SK-N-SH (cell line): ENCODE measurements at regions not wholly inside any gene's neighbourhood (a gene's known extent, or its start where the extent isn't known, plus 50 kb on each side); places are given as distances from the start of the nearest gene placed in this dataset.

Source experiments
- CTCF ChIA-PET: fragments of 300-600, 350-600 bp; formaldehyde crosslinking; extraction: SDS; loops from one replicate; lab custom pipeline; 2021; lab: Yijun Ruan, JAX
- POLR2A ChIA-PET: fragments of 350-600 bp; sonication (Branson Sonifier 250); formaldehyde crosslinking; extraction: SDS; loops from one replicate; lab custom pipeline; 2020; ENCODE audit warnings: antibody characterized with exemption, inconsistent platforms; lab: Yijun Ruan, JAX
- DNase-seq: peaks from one replicate; pipeline ENCODE4 v3.0.0; 2012
- H2AFZ ChIP-seq: fragments of 200-600 bp; sonication (generic); 2 replicates; pipeline ENCODE4 v1.8.1; 2016; ENCODE audit warnings: antibody characterized with exemption, mild to moderate bottlenecking, low read depth
- H3F3A ChIP-seq: fragments of 200-600 bp; sonication (generic); replicated peaks from 2 replicates; pipeline ENCODE3; 2016; ENCODE audit warnings: antibody characterized with exemption, mild to moderate bottlenecking; ENCODE audit not compliant: insufficient read depth
- H3K27ac ChIP-seq, 2 experiments: fragments of 200-500 bp in 1 of 2; fragments of 200-600 bp in 1 of 2; sonication (Bioruptor generic) in 1 of 2; sonication (generic), shearing (Covaris generic) in 1 of 2; 2 replicates each; pipeline versions ENCODE4 v1.5.1 to v1.6.1; 2014 to 2016; ENCODE audit warnings: low read depth in 2 of 2, inconsistent platforms in 1 of 2, low read length in 1 of 2, mild to moderate bottlenecking in 1 of 2, mixed read lengths in 1 of 2
- H3K27me3 ChIP-seq: fragments of 200-600 bp; sonication (generic), shearing (Covaris generic); 2 replicates; pipeline ENCODE4 v1.6.1; 2016; ENCODE audit warnings: mixed run types; ENCODE audit not compliant: insufficient read depth
- H3K36me3 ChIP-seq, 2 experiments: fragments of 200-500 bp in 1 of 2; fragments of 200-600 bp in 1 of 2; sonication (Bioruptor generic) in 1 of 2; sonication (generic) in 1 of 2; replicated peaks in 1 of 2; 2 replicates each; pipeline versions ENCODE3 to v1.5.1; 2014 to 2016; ENCODE audit warnings: low read length in 1 of 2, mild to moderate bottlenecking in 1 of 2; ENCODE audit not compliant: insufficient read depth in 2 of 2, control insufficient read depth in 1 of 2
- H3K4me1 ChIP-seq, 2 experiments: fragments of 200-500 bp in 1 of 2; fragments of 200-600 bp in 1 of 2; sonication (Bioruptor generic) in 1 of 2; sonication (generic), shearing (Covaris generic) in 1 of 2; 2 replicates each; pipeline versions ENCODE4 v1.5.1 to v1.6.1; 2014 to 2016; ENCODE audit warnings: low read depth in 1 of 2, low read length in 1 of 2, mixed run types in 1 of 2; ENCODE audit not compliant: insufficient read depth in 2 of 2, control insufficient read depth in 1 of 2
- H3K4me2 ChIP-seq: fragments of 200-600 bp; sonication (generic), shearing (Covaris generic); 2 replicates; pipeline ENCODE4 v1.6.1; 2017; ENCODE audit warnings: mixed run types
- H3K4me3 ChIP-seq, 2 experiments: fragments of 200-500 bp in 1 of 2; fragments of 200-600 bp in 1 of 2; sonication (Bioruptor generic) in 1 of 2; sonication (generic), shearing (Covaris generic) in 1 of 2; 2 replicates each; pipeline versions ENCODE4 v1.5.1 to v1.8.1; 2014 to 2016; ENCODE audit warnings: low read depth in 2 of 2, inconsistent platforms in 1 of 2, low read length in 1 of 2, mild to moderate bottlenecking in 1 of 2, mixed read lengths in 1 of 2, moderate library complexity in 1 of 2
- H3K79me2 ChIP-seq: fragments of 200-600 bp; sonication (generic); 2 replicates; pipeline ENCODE4 v1.8.1; 2017; ENCODE audit warnings: mild to moderate bottlenecking; ENCODE audit not compliant: insufficient read depth
- H3K9ac ChIP-seq: fragments of 200-600 bp; sonication (generic); 2 replicates; pipeline ENCODE4 v1.6.1; 2017; ENCODE audit warnings: mixed run types
- H3K9me2 ChIP-seq: fragments of 200-600 bp; sonication (generic); 2 replicates; pipeline ENCODE4 v1.6.1; 2017; ENCODE audit warnings: mixed run types
- H3K9me3 ChIP-seq: fragments of 200-600 bp; sonication (generic); 2 replicates; pipeline ENCODE4 v1.6.1; 2017; ENCODE audit warnings: mixed run types, mild to moderate bottlenecking, moderate library complexity
- H4K20me1 ChIP-seq: fragments of 200-600 bp; sonication (generic); 2 replicates; pipeline ENCODE4 v1.6.1; 2017; ENCODE audit warnings: mild to moderate bottlenecking, mixed run types; ENCODE audit not compliant: insufficient read depth
- CHD2 ChIP-seq: fragments of 150-350 bp; IDR thresholded peaks from 2 replicates; pipeline ENCODE4 v1.6.1; 2018; ENCODE audit warnings: low read length; ENCODE audit not compliant: partially characterized antibody
- EP300 ChIP-seq, 2 experiments: IDR thresholded peaks; 2 replicates each; pipeline versions ENCODE4 v1.4.0 to v1.6.1; 2012; ENCODE audit warnings: borderline replicate concordance in 1 of 2, low read depth in 1 of 2, low read length in 1 of 2
- FOXM1 ChIP-seq: IDR thresholded peaks from 2 replicates; pipeline ENCODE4 v1.4.0; 2012; ENCODE audit warnings: low read depth, mild to moderate bottlenecking
- GATA2 ChIP-seq: sonication (generic); formaldehyde crosslinking; IDR thresholded peaks from 2 replicates; pipeline ENCODE4 v1.5.0; 2020; ENCODE audit warnings: mild to moderate bottlenecking, missing genetic modification reagents
- JUND ChIP-seq: IDR thresholded peaks from 2 replicates; pipeline ENCODE4 v1.4.0; 2012
- MEF2A ChIP-seq: IDR thresholded peaks from 2 replicates; pipeline ENCODE4 v1.4.0; 2012; ENCODE audit warnings: low read depth, borderline replicate concordance
- MXI1 ChIP-seq: IDR thresholded peaks from 2 replicates; pipeline ENCODE4 v1.6.1; 2012; ENCODE audit warnings: mild to moderate bottlenecking, low read depth, low read length, improper control_type of control experiment
- RCOR1 ChIP-seq: fragments of 150-350 bp; IDR thresholded peaks from 2 replicates; pipeline ENCODE4 v1.6.1; 2017; ENCODE audit warnings: antibody characterized with exemption, low read length
- RXRA ChIP-seq: IDR thresholded peaks from 2 replicates; pipeline ENCODE4 v1.4.0; 2012; ENCODE audit warnings: low read depth, mild to moderate bottlenecking, borderline replicate concordance
- SIN3A ChIP-seq: IDR thresholded peaks from 2 replicates; pipeline ENCODE4 v1.6.1; 2012; ENCODE audit warnings: low read depth, mild to moderate bottlenecking, low read length, moderate library complexity, borderline replicate concordance
- SMC3 ChIP-seq: IDR thresholded peaks from 2 replicates; pipeline ENCODE4 v1.6.1; 2012; ENCODE audit warnings: low read depth, low read length, improper control_type of control experiment
- TCF12 ChIP-seq: IDR thresholded peaks from 2 replicates; pipeline ENCODE4 v1.4.0; 2012
- TEAD4 ChIP-seq: IDR thresholded peaks from 2 replicates; pipeline ENCODE4 v1.4.0; 2012; ENCODE audit warnings: mild to moderate bottlenecking, borderline replicate concordance; ENCODE audit not compliant: insufficient read depth
- YY1 ChIP-seq: IDR thresholded peaks from 2 replicates; pipeline ENCODE4 v1.4.0; 2012; ENCODE audit warnings: low read depth, mild to moderate bottlenecking
- WGBS: methylation state at CpG from one replicate; pipeline ENCODE4 v1.1.6; 2017; ENCODE audit warnings: low lambda C conversion rate; 5-methylcytosine and 5-hydroxymethylcytosine counted together
- TF ChIP-seq, protein P1 (sequence below): IDR thresholded peaks from 2 replicates; pipeline ENCODE4 v1.4.0; 2012; ENCODE audit warnings: low read depth
- TF ChIP-seq, protein P2 (sequence below): IDR thresholded peaks from 2 replicates; pipeline ENCODE4 v1.4.0; 2012; ENCODE audit warnings: low read depth, borderline replicate concordance
- TF ChIP-seq, protein P3 (sequence below): fragments of 200-600 bp; sonication (generic); IDR thresholded peaks from 2 replicates; pipeline ENCODE4 v1.6.1; 2017; ENCODE audit warnings: antibody characterized with exemption, mild to moderate bottlenecking, moderate library complexity
- TF ChIP-seq, protein P4 (sequence below): fragments of 150-350 bp; IDR thresholded peaks from 2 replicates; pipeline ENCODE4 v1.6.1; 2016; ENCODE audit warnings: mild to moderate bottlenecking, low read depth, low read length

DNA sequence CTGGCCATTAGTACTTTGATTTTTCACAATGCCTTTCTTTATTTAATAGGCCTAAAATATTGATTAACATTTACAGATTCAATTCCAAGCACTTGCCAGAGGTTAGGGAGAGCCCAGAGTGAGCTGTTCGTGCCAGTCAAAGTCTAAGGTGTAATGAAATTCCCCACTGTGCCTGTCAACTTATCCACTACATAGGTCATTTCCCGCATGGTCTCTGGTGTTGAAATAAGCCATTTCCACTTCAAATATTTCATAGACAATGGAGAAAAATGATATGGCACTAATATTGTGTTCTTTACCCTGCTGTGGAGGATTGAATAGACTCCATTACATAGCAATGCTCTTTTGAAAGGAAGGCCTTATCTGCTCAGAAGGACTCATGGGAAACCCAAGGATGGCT, 978.1 kb upstream of the CELF2 start (continued):
- TF ChIP-seq RCOR1 = no peak

DNA sequence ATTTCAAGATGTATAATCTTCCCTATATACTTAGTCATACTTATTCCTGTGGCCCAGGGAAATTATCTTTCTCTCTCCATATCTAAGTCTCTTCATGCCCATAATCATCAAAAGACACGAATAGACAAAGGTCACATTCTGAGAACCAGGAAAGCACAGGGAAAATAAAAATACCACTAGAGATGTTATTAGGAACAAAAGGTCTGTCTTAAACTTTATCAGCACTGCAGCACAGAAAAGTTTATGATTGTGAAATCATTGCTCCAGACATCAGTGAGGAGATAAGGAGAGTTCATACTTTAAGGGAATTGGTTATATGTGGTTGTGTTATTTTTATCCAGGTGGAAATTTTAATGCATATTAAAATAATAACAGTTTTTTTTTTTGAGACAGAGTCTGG, 974.6 kb upstream of the CELF2 start:
- H3K4me3 ChIP-seq = no peak overlapping the region
- no peak overlapping the region for H3K4me2 ChIP-seq
- no peak overlapping the region for H3K9ac ChIP-seq
- ChIA-PET POLR2A (no interaction called here), CTCF (no interaction called here)
- H2AFZ ChIP-seq = no peak overlapping the region
- no peaks in the 10 kb centered on the region for H3K9me3 ChIP-seq
- no peaks in the 10 kb centered on the region for H3K4me1 ChIP-seq
- H3K79me2 ChIP-seq = no peaks in the 10 kb centered on the region
- no peak for DNase-seq
- TF ChIP-seq MEF2A (no peak), RXRA (no peak), MXI1 (no peak), SIN3A (no peak), JUND (no peak), TCF12 (no peak), EP300 (IDR thresholded peaks at IDR 0.05; ENCODE audit: borderline replicate concordance in 1 of 2, low read depth in 1 of 2, low read length in 1 of 2) (no peak), SMC3 (no peak), FOXM1 (no peak)
- TF ChIP-seq, protein P1, sequence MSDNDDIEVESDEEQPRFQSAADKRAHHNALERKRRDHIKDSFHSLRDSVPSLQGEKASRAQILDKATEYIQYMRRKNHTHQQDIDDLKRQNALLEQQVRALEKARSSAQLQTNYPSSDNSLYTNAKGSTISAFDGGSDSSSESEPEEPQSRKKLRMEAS = no peak
- TF ChIP-seq, protein P2, sequence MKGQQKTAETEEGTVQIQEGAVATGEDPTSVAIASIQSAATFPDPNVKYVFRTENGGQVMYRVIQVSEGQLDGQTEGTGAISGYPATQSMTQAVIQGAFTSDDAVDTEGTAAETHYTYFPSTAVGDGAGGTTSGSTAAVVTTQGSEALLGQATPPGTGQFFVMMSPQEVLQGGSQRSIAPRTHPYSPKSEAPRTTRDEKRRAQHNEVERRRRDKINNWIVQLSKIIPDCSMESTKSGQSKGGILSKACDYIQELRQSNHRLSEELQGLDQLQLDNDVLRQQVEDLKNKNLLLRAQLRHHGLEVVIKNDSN = no peak
- TF ChIP-seq, protein P3, sequence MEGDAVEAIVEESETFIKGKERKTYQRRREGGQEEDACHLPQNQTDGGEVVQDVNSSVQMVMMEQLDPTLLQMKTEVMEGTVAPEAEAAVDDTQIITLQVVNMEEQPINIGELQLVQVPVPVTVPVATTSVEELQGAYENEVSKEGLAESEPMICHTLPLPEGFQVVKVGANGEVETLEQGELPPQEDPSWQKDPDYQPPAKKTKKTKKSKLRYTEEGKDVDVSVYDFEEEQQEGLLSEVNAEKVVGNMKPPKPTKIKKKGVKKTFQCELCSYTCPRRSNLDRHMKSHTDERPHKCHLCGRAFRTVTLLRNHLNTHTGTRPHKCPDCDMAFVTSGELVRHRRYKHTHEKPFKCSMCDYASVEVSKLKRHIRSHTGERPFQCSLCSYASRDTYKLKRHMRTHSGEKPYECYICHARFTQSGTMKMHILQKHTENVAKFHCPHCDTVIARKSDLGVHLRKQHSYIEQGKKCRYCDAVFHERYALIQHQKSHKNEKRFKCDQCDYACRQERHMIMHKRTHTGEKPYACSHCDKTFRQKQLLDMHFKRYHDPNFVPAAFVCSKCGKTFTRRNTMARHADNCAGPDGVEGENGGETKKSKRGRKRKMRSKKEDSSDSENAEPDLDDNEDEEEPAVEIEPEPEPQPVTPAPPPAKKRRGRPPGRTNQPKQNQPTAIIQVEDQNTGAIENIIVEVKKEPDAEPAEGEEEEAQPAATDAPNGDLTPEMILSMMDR = no peak
- WGBS = 0% methylated on average over 1 of the region's 1 CpG
- no peaks in the 10 kb centered on the region for H3K36me3 ChIP-seq
- no peaks in the 10 kb centered on the region for H3F3A ChIP-seq
- no peaks in the 10 kb centered on the region for H4K20me1 ChIP-seq
- H3K27ac ChIP-seq = no peak overlapping the region
- no peaks in the 10 kb centered on the region for H3K9me2 ChIP-seq
- H3K27me3 ChIP-seq = no peaks in the 10 kb centered on the region

DNA sequence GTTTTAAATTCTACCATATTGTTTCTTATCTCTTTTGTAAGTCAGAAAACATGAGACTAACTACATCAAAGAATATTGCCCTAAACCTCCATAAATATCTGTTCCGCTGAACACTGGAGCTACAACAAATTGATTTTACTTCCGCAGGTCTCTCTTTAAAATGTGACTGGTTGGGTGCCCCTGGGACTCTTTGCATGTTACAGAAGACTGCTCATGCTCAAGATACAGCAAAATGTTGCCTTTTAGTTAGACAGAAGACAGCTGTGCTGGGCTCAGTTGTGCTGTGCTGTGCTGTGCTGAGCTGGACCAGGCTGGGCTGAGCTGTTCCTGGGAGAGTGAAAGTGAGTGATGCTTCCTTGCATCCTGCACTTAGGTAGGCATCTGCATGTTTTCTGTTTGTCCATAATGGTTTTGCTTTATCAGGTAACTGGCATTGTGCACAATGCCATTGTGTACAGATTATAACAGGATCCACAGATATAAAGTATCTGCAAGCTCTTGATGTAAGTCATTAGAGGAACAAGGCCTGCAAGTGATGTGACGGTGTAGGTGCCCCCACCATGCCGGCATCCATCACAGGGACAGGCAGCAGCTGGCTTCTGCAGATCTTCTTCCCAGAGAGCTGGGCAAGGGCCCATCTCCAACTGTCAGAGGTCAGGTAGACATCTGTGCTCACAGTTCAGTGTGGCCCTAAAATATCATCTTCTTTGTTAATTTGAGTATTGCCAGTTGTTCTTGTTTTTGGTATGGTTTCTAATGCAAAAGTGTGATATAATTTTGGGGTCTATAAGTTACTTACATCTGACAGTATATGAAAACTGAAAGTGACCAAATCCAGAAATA, 972.5 kb upstream of the CELF2 start:
- no peaks in the 10 kb centered on the region for H3K4me1 ChIP-seq
- no peak overlapping the region for H3K4me2 ChIP-seq
- ChIA-PET POLR2A (no interaction called here), CTCF (no interaction called here)
- no peaks in the 10 kb centered on the region for H4K20me1 ChIP-seq
- DNase-seq = no peak
- H3K27ac ChIP-seq = no peak overlapping the region
- no peak overlapping the region for H3K4me3 ChIP-seq
- H3K9me3 ChIP-seq = no peaks in the 10 kb centered on the region
- H3K36me3 ChIP-seq = no peaks in the 10 kb centered on the region
- H3K27me3 ChIP-seq = no peaks in the 10 kb centered on the region
- H3F3A ChIP-seq = no peaks in the 10 kb centered on the region
- H3K9ac ChIP-seq = no peak overlapping the region
- no peaks in the 10 kb centered on the region for H3K9me2 ChIP-seq
- WGBS = 38% methylated on average over 4 of the region's 4 CpGs
- no peak overlapping the region for H2AFZ ChIP-seq
- no peaks in the 10 kb centered on the region for H3K79me2 ChIP-seq
- TF ChIP-seq SIN3A (no peak), CHD2 (no peak), YY1 (no peak), MXI1 (no peak), FOXM1 (no peak), JUND (no peak), GATA2 (no peak), RXRA (no peak), TEAD4 (no peak)
- TF ChIP-seq, protein P4, sequence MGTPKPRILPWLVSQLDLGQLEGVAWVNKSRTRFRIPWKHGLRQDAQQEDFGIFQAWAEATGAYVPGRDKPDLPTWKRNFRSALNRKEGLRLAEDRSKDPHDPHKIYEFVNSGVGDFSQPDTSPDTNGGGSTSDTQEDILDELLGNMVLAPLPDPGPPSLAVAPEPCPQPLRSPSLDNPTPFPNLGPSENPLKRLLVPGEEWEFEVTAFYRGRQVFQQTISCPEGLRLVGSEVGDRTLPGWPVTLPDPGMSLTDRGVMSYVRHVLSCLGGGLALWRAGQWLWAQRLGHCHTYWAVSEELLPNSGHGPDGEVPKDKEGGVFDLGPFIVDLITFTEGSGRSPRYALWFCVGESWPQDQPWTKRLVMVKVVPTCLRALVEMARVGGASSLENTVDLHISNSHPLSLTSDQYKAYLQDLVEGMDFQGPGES = no peak
- TF ChIP-seq, protein P3 = no peak
- TF ChIP-seq, protein P2 = no peak
